HCT116 (cell line): ENCODE measurements at regions not wholly inside any gene's neighbourhood (a gene's known extent, or its start where the extent isn't known, plus 50 kb on each side); places are given as distances from the start of the nearest gene placed in this dataset.

ENCODE experiments used
- ATAC-seq: fragments of 200-7000 bp; cut with Tn5 transposase; 2 replicates; pipeline ENCODE4 v1.9.1; 2020; ENCODE audit warnings: mild to moderate bottlenecking, moderate library complexity
- BruUV-seq: library from RNA; stranded (reverse); fragments of 400-500 nt; replicated peaks from 2 replicates; lab custom pipeline; 2021; lab: Mats Ljungman, UMichigan
- CTCF ChIA-PET: fragments of 300-600 bp; sonication (Branson Sonifier 250); formaldehyde crosslinking; loops from one replicate; lab custom pipeline; 2021; ENCODE audit warnings: antibody characterized with exemption; lab: Charles Lee
- POLR2A ChIA-PET: fragments of 300-600, 350-600 bp; sonication (Branson Sonifier 250); formaldehyde crosslinking; loops from one replicate; lab custom pipeline; 2021; ENCODE audit warnings: antibody characterized with exemption; lab: Charles Lee
- RAD21 ChIA-PET, 2 experiments: fragments of 300-600 bp; sonication (Branson Sonifier 250); formaldehyde crosslinking; loops; one replicate each; lab custom pipeline; 2023; ENCODE audit warnings: low total read pairs in 2 of 2; ENCODE audit not compliant: uncharacterized antibody in 2 of 2, unreplicated experiment in 2 of 2, low non-redundant PET in 1 of 2; lab: Charles Lee
- DNase-seq: peaks from one replicate; pipeline ENCODE4 v3.0.0-alpha.2; 2010; ENCODE audit warnings: low read depth, low spot score
- H2AFZ ChIP-seq: fragments of 200-600 bp; shearing (Covaris generic), sonication (generic); 2 replicates; pipeline ENCODE4 v1.6.1; 2017; ENCODE audit warnings: low read depth, mixed run types, mixed read lengths, antibody characterized with exemption, low read length; ENCODE audit not compliant: poor library complexity, severe bottlenecking
- H3K27ac ChIP-seq: 2 replicates; pipeline ENCODE4 v1.5.1; 2012; ENCODE audit warnings: low read depth, low read length
- H3K27me3 ChIP-seq: fragments of 200-600 bp; sonication (generic); 2 replicates; pipeline ENCODE4 v1.6.1; 2016; ENCODE audit warnings: mixed run types, low read length, mixed read lengths; ENCODE audit not compliant: insufficient read depth
- H3K36me3 ChIP-seq, 2 experiments: fragments of 200-500 bp in 1 of 2; fragments of 200-600 bp in 1 of 2; sonication (Bioruptor generic) in 1 of 2; sonication (generic) in 1 of 2; 2 replicates each; pipeline versions ENCODE4 v1.5.1 to v1.6.1; 2014 to 2016; ENCODE audit warnings: low read length in 2 of 2, inconsistent platforms in 1 of 2, mixed read lengths in 1 of 2, mixed run types in 1 of 2; ENCODE audit not compliant: insufficient read depth in 2 of 2, control insufficient read depth in 1 of 2
- H3K4me1 ChIP-seq, 2 experiments: fragments of 200-600 bp in 1 of 2; sonication (generic) in 1 of 2; 2 replicates each; pipeline versions ENCODE4 v1.5.1 to v1.6.1; 2012 to 2017; ENCODE audit warnings: low read length in 2 of 2, inconsistent platforms in 1 of 2, mild to moderate bottlenecking in 1 of 2, mixed read lengths in 1 of 2, mixed run types in 1 of 2, moderate library complexity in 1 of 2; ENCODE audit not compliant: insufficient read depth in 2 of 2, control insufficient read depth in 1 of 2
- H3K4me2 ChIP-seq: fragments of 200-600 bp; sonication (generic); 2 replicates; pipeline ENCODE4 v1.6.1; 2017; ENCODE audit warnings: mixed run types, low read length, mixed read lengths
- H3K4me3 ChIP-seq, 2 experiments: fragments of 200-600 bp in 1 of 2; sonication (generic) in 1 of 2; replicated peaks in 1 of 2; 2 replicates each; pipeline ENCODE4 v1.5.1; 2011 to 2016; ENCODE audit warnings: low read length in 2 of 2, control low read depth in 1 of 2, low read depth in 1 of 2, mild to moderate bottlenecking in 1 of 2, mixed read lengths in 1 of 2, mixed run types in 1 of 2
- H3K79me2 ChIP-seq: fragments of 200-600 bp; sonication (generic); 2 replicates; pipeline ENCODE4 v1.6.1; 2017; ENCODE audit warnings: mild to moderate bottlenecking, mixed run types, low read length, moderate library complexity, mixed read lengths; ENCODE audit not compliant: insufficient read depth
- H3K9ac ChIP-seq: fragments of 200-600 bp; sonication (generic); 2 replicates; pipeline ENCODE4 v1.6.1; 2016; ENCODE audit warnings: low read length, mixed read lengths
- H3K9me2 ChIP-seq: fragments of 200-600 bp; sonication (generic), shearing (Covaris generic); 2 replicates; pipeline ENCODE4 v1.6.1; 2017; ENCODE audit warnings: mixed run types, mild to moderate bottlenecking, moderate library complexity; ENCODE audit not compliant: insufficient read depth
- H3K9me3 ChIP-seq, 2 experiments: fragments of 200-500 bp in 1 of 2; fragments of 200-600 bp in 1 of 2; sonication (Bioruptor generic) in 1 of 2; sonication (generic) in 1 of 2; 2 replicates each; pipeline ENCODE4 v1.6.1; 2014 to 2017; ENCODE audit warnings: low read length in 2 of 2, mixed read lengths in 2 of 2, inconsistent platforms in 1 of 2, low read depth in 1 of 2, mild to moderate bottlenecking in 1 of 2, mixed run types in 1 of 2, moderate library complexity in 1 of 2; ENCODE audit not compliant: control insufficient read depth in 1 of 2, insufficient read depth in 1 of 2
- H4K20me1 ChIP-seq: fragments of 200-600 bp; sonication (generic), shearing (Covaris generic); 2 replicates; pipeline ENCODE4 v1.6.1; 2017; ENCODE audit warnings: mixed run types, mild to moderate bottlenecking, moderate library complexity; ENCODE audit not compliant: insufficient read depth
- ELF1 ChIP-seq: IDR thresholded peaks from 2 replicates; pipeline ENCODE4 v1.6.1; 2012; ENCODE audit warnings: low read depth, borderline replicate concordance
- EZH2 ChIP-seq: fragments of 200-600 bp; sonication (generic); IDR thresholded peaks from 2 replicates; pipeline ENCODE4 v1.6.1; 2017; ENCODE audit warnings: antibody characterized with exemption, mixed run types
- EZH2phosphoT487 ChIP-seq: fragments of 200-600 bp; IDR thresholded peaks from 2 replicates; pipeline ENCODE4 v1.6.1; 2018; ENCODE audit warnings: antibody characterized with exemption, borderline replicate concordance
- FOSL1 ChIP-seq: IDR thresholded peaks from 2 replicates; pipeline ENCODE4 v1.6.1; 2012; ENCODE audit warnings: low read depth
- POLR2A ChIP-seq: IDR thresholded peaks from 2 replicates; pipeline ENCODE4 v1.7.0; 2011; ENCODE audit warnings: borderline replicate concordance; ENCODE audit not compliant: insufficient read depth, insufficient read length; ENCODE audit errors: extremely low read depth
- RAD21 ChIP-seq: IDR thresholded peaks from 2 replicates; pipeline ENCODE4 v1.6.1; 2012; ENCODE audit warnings: low read depth, mild to moderate bottlenecking
- SIN3A ChIP-seq: IDR thresholded peaks from 2 replicates; pipeline ENCODE4 v1.6.1; 2012; ENCODE audit warnings: low read depth
- SP1 ChIP-seq: IDR thresholded peaks from 2 replicates; pipeline ENCODE4 v1.6.1; 2012; ENCODE audit warnings: low read depth
- SRF ChIP-seq: IDR thresholded peaks from 2 replicates; pipeline ENCODE4 v1.6.1; 2012; ENCODE audit warnings: low read depth
- ZFX ChIP-seq: fragments of 450-650 bp; IDR thresholded peaks from 2 replicates; pipeline ENCODE4 v1.6.1; 2017
- ZNF274 ChIP-seq: fragments of 200-500 bp; sonication (Bioruptor generic); IDR thresholded peaks from 2 replicates; pipeline ENCODE4 v1.6.1; 2014; ENCODE audit warnings: mild to moderate bottlenecking, low read depth, low read length, inconsistent platforms
- intact Hi-C: fragments of 100-400 bp; cut with micrococcal nuclease; formaldehyde crosslinking; loops from 2 replicates; pipeline ENCODE4 v1.10.0; 2022
- TF ChIP-seq, protein P1 (sequence below): IDR thresholded peaks from 2 replicates; pipeline ENCODE4 v1.6.1; 2012
- TF ChIP-seq, protein P2 (sequence below): IDR thresholded peaks from 2 replicates; pipeline ENCODE4 v1.6.1; 2012; ENCODE audit warnings: low read depth
- TF ChIP-seq, protein P3 (sequence below), 3 experiments: fragments of 200-600 bp in 1 of 3; sonication (generic) in 1 of 3; IDR thresholded peaks in 2 of 3; conservative IDR thresholded peaks in 1 of 3; 2 replicates each; pipeline ENCODE4 v1.5.1; 2012 to 2017; ENCODE audit warnings: low read depth in 2 of 3, low read length in 2 of 3, antibody characterized with exemption in 1 of 3, borderline replicate concordance in 1 of 3, control low read depth in 1 of 3, mild to moderate bottlenecking in 1 of 3, mixed read lengths in 1 of 3, mixed run types in 1 of 3, moderate library complexity in 1 of 3; ENCODE audit not compliant: insufficient read depth in 1 of 3
- TF ChIP-seq, protein P4 (sequence below): IDR thresholded peaks from 2 replicates; pipeline ENCODE4 v1.6.1; 2011; ENCODE audit warnings: mild to moderate bottlenecking, low read length, moderate library complexity; ENCODE audit not compliant: insufficient replicate concordance; ENCODE audit errors: extremely low read depth

DNA sequence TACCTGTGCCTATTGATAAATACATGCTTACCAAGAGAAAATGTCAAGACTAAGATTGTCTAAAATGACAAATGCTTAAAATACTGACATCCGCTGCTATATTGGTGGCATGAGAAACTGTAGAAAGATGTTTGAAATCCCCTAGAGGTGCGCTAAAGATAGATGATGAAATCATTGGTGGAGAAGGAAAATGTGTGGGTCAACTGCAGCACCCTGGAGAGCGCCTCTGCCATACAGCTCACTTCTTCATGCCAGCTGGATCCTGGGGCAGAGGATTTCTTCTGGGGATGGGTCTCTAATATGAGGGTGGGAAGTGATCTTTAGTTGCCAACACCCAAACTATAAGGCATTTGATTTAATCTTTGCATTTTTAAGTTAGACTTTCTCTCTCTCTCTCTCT is 680.4 kb upstream of the POM121L12 start (continued):
- TF ChIP-seq EZH2phosphoT487 (no peak), SRF (no peak), POLR2A (no peak), EZH2 (no peak), ZFX (no peak), ZNF274 (no peak)
- TF ChIP-seq, protein P1, sequence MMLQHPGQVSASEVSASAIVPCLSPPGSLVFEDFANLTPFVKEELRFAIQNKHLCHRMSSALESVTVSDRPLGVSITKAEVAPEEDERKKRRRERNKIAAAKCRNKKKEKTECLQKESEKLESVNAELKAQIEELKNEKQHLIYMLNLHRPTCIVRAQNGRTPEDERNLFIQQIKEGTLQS, result no peak

DNA sequence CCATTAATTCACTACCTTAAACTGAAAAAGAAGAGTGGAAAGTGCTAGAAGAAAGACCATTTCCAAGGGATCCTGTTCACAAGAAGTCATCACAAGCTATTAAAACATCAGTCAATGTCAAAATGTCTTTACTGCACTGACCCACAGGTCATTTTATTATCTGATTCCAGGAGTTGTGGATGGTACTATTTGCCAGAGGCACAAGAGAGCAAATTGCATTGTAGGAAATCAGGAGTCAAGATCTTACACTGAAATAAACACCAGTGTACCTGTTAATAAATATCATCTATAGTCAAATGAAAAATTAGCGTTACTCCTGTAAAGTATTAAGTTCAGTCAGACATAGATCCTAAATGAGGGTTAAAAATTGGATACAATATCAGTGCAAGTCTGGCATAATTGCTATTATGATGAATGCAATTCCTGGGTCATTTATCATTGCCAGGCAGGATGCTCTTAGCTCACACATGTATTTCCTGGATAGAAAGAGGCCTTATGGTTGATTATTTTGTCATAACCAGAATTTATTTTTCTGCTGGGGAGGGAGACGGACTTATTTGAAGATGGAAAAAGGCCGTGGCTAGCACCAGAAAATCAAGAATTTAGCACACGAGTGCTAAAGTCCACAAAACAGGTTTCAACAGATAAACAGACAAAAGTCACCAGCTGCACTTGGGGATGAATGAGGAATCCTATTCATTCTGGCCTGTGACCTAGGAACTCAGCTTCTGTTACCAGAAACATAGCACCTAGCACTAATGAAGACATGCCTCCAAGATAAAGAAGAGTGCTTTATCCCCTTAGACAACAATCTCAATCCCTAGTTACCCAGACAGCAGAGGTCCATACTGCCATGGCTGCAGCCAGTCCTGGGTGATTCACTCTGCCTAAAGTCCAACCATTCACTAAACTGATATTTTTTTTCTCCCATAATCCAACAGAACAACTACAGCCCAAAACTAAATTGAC is 683.1 kb upstream of the POM121L12 start:
- no peaks in the 10 kb centered on the region for H3K27me3 ChIP-seq
- H3K4me2 ChIP-seq, result no peak overlapping the region
- CTCF ChIA-PET, result no interaction called here
- H3K4me3 ChIP-seq, result no peak overlapping the region
- H3K27ac ChIP-seq, result no peak overlapping the region
- no peaks in the 10 kb centered on the region for H3K9me2 ChIP-seq
- TF ChIP-seq FOSL1 (no peak), SP1 (no peak), RAD21 (no peak), ELF1 (no peak), EZH2phosphoT487 (no peak), SIN3A (no peak), ZNF274 (no peak), EZH2 (no peak), SRF (no peak)
- TF ChIP-seq, protein P2, sequence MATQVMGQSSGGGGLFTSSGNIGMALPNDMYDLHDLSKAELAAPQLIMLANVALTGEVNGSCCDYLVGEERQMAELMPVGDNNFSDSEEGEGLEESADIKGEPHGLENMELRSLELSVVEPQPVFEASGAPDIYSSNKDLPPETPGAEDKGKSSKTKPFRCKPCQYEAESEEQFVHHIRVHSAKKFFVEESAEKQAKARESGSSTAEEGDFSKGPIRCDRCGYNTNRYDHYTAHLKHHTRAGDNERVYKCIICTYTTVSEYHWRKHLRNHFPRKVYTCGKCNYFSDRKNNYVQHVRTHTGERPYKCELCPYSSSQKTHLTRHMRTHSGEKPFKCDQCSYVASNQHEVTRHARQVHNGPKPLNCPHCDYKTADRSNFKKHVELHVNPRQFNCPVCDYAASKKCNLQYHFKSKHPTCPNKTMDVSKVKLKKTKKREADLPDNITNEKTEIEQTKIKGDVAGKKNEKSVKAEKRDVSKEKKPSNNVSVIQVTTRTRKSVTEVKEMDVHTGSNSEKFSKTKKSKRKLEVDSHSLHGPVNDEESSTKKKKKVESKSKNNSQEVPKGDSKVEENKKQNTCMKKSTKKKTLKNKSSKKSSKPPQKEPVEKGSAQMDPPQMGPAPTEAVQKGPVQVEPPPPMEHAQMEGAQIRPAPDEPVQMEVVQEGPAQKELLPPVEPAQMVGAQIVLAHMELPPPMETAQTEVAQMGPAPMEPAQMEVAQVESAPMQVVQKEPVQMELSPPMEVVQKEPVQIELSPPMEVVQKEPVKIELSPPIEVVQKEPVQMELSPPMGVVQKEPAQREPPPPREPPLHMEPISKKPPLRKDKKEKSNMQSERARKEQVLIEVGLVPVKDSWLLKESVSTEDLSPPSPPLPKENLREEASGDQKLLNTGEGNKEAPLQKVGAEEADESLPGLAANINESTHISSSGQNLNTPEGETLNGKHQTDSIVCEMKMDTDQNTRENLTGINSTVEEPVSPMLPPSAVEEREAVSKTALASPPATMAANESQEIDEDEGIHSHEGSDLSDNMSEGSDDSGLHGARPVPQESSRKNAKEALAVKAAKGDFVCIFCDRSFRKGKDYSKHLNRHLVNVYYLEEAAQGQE, result no peak
- TF ChIP-seq, protein P3, sequence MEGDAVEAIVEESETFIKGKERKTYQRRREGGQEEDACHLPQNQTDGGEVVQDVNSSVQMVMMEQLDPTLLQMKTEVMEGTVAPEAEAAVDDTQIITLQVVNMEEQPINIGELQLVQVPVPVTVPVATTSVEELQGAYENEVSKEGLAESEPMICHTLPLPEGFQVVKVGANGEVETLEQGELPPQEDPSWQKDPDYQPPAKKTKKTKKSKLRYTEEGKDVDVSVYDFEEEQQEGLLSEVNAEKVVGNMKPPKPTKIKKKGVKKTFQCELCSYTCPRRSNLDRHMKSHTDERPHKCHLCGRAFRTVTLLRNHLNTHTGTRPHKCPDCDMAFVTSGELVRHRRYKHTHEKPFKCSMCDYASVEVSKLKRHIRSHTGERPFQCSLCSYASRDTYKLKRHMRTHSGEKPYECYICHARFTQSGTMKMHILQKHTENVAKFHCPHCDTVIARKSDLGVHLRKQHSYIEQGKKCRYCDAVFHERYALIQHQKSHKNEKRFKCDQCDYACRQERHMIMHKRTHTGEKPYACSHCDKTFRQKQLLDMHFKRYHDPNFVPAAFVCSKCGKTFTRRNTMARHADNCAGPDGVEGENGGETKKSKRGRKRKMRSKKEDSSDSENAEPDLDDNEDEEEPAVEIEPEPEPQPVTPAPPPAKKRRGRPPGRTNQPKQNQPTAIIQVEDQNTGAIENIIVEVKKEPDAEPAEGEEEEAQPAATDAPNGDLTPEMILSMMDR (IDR thresholded peaks at IDR 0.05 in 2 of 3, conservative IDR thresholded peaks at IDR 0.05 in 1 of 3; ENCODE audit: borderline replicate concordance in 1 of 3, insufficient read depth in 1 of 3, low read depth in 2 of 3, low read length in 2 of 3), result no peak
- TF ChIP-seq, protein P4, sequence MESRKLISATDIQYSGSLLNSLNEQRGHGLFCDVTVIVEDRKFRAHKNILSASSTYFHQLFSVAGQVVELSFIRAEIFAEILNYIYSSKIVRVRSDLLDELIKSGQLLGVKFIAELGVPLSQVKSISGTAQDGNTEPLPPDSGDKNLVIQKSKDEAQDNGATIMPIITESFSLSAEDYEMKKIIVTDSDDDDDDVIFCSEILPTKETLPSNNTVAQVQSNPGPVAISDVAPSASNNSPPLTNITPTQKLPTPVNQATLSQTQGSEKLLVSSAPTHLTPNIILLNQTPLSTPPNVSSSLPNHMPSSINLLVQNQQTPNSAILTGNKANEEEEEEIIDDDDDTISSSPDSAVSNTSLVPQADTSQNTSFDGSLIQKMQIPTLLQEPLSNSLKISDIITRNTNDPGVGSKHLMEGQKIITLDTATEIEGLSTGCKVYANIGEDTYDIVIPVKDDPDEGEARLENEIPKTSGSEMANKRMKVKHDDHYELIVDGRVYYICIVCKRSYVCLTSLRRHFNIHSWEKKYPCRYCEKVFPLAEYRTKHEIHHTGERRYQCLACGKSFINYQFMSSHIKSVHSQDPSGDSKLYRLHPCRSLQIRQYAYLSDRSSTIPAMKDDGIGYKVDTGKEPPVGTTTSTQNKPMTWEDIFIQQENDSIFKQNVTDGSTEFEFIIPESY, result no peak
- H3K79me2 ChIP-seq, result no peaks in the 10 kb centered on the region
- BruUV-seq, result no TSS peak
- H2AFZ ChIP-seq, result no peak overlapping the region
- intact Hi-C loops, result no loop called here
- DNase-seq (no peak), ATAC-seq (no peak)
- H3K9ac ChIP-seq, result no peak overlapping the region
- POLR2A ChIA-PET, result no interaction called here
- RAD21 ChIA-PET, result no interaction called here
- H3K4me1 ChIP-seq, result no peaks in the 10 kb centered on the region
- peaks cover 3 to 31% of the 10 kb centered on the region in 2 experiments; a peak in 2 of 4 replicates for H3K9me3 ChIP-seq
- H4K20me1 ChIP-seq, result no peaks in the 10 kb centered on the region
- no peaks in the 10 kb centered on the region for H3K36me3 ChIP-seq
